ENCODE measurements at regions not wholly inside any gene's neighbourhood (a gene's known extent, or its start where the extent isn't known, plus 50 kb on each side); places are given as distances from the start of the nearest gene placed in this dataset.

DNA sequence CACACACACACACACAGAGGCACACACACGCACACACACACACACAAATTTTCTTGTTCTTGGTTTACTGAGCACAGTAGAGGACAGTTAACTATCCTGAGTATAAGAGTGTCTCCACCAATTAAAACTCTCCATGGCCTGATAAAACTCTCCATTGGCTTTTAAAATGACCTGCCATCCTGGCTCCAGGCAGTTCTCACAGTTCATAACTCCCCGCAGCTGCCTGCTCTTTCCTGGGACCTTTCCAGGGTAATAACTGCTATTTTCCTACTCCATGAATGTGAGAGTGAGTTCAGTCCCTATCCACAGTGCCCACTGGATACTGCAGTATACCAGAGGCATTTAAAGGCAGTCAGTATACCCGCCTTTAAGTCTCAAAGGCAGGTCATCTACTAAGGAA lies 351.5 kb downstream of the PLPP3 start:
- intact Hi-C loops (cut with DNase I; ENCODE audit: low total_unique reads): no loop called here
- Histone ChIP-seq H3K27me3 (replicated peaks in 1 of 7) (no peaks in the 10 kb centered on the region), H3K4me1 (no peaks in the 10 kb centered on the region), H3K36me3 (no peaks in the 10 kb centered on the region), H3K9me3 (no peaks in the 10 kb centered on the region), H3K4me3 (no peak overlapping the region), H3K27ac (no peak overlapping the region)
- no peak for DNase-seq
- WGBS, 5 donors: 66 to 94% (median 87%) methylated on average over 3 of the region's 3 CpGs
- TF ChIP-seq POLR2AphosphoS5 (IDR thresholded peaks at IDR 0.05): no peak
- TF ChIP-seq, protein P1, sequence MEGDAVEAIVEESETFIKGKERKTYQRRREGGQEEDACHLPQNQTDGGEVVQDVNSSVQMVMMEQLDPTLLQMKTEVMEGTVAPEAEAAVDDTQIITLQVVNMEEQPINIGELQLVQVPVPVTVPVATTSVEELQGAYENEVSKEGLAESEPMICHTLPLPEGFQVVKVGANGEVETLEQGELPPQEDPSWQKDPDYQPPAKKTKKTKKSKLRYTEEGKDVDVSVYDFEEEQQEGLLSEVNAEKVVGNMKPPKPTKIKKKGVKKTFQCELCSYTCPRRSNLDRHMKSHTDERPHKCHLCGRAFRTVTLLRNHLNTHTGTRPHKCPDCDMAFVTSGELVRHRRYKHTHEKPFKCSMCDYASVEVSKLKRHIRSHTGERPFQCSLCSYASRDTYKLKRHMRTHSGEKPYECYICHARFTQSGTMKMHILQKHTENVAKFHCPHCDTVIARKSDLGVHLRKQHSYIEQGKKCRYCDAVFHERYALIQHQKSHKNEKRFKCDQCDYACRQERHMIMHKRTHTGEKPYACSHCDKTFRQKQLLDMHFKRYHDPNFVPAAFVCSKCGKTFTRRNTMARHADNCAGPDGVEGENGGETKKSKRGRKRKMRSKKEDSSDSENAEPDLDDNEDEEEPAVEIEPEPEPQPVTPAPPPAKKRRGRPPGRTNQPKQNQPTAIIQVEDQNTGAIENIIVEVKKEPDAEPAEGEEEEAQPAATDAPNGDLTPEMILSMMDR (IDR thresholded peaks at IDR 0.05 in 8 of 11, conservative IDR thresholded peaks at IDR 0.05 in 3 of 11): no peak
- TF ChIP-seq POLR2A (IDR thresholded peaks at IDR 0.05): no peak

DNA sequence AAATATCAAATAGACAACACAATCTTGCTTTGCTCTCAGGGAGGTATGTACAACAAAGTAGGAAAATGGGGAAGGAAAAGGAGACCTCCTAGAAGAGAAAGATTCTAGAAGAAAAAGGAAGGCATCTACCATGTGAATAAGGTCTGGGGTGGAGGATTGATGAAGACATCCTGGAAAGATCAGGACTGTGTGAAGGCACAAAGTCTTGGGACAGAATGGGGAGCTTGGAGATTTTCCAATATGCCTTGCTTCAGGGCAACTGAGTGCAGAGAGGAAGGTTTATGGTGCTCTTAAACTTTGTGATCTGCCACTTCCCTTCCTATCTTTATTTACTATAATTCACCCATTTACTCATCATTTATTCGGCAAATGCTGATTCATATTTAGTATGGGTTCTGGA lies 352.0 kb downstream of the PLPP3 start:
- H3K27me3 ChIP-seq (replicated peaks in 1 of 7): no peaks in the 10 kb centered on the region
- no peak for DNase-seq
- TF ChIP-seq, protein P1 (IDR thresholded peaks at IDR 0.05 in 8 of 11, conservative IDR thresholded peaks at IDR 0.05 in 3 of 11): no peak
- no peaks in the 10 kb centered on the region for H3K36me3 ChIP-seq
- no peak overlapping the region for H3K4me3 ChIP-seq
- H3K9me3 ChIP-seq: no peaks in the 10 kb centered on the region
- H3K4me1 ChIP-seq: no peaks in the 10 kb centered on the region
- WGBS, 5 donors: 90 to 100% (median 96%) methylated on average over 1 of the region's 1 CpG
- H3K27ac ChIP-seq: no peak overlapping the region
- intact Hi-C loops (cut with DNase I; ENCODE audit: low total_unique reads): no loop called here

DNA sequence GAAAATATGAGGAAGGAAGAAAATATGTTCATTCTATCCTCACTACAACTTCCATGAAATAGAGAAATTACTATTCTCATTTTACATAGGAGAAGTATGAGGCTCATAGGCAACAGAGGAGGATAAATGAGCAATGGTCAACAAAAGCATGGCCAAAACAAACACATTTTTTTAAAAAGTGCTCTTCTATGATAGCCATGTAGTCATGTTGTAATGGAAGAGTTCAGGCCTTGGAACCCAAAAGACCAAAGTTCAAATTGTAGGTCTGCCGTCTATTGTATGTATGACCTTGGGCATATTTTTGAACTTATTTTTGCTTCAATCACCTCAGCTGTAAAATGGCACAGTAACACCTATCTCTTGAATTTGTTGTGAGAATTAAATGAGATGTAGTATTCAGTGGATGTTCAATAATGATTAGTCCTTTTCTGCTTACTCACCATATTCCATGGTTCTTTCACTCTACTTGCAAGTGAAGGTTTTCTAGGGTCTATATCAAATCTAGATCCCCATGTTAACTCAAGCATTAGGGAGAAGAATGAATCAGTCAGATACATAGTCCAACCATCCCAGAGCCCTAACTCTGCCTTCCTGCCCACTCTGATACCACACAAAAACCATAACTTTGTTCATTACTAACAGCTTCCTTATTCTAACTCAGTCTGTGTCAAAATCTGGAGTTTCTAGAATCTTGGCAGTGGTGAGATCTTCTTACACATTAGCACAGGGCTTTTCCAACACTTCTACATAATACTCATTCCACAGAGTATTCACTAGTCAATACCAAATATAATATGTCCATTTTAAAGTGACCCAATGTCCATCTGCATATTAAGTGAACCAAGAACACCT lies 353.2 kb downstream of the PLPP3 start:
- no peaks in the 10 kb centered on the region for H3K9me3 ChIP-seq
- H3K4me1 ChIP-seq: no peaks in the 10 kb centered on the region
- TF ChIP-seq POLR2AphosphoS5 (IDR thresholded peaks at IDR 0.05): no peak
- H3K27me3 ChIP-seq (replicated peaks in 1 of 7): no peaks in the 10 kb centered on the region
- no peak for DNase-seq
- no peaks in the 10 kb centered on the region for H3K36me3 ChIP-seq
- WGBS, 5 donors: 92 to 100% (median 97%) methylated on average over 1 of the region's 1 CpG
- H3K4me3 ChIP-seq: no peak overlapping the region
- intact Hi-C loops (cut with DNase I; ENCODE audit: low total_unique reads): no loop called here
- no peak overlapping the region for H3K27ac ChIP-seq

DNA sequence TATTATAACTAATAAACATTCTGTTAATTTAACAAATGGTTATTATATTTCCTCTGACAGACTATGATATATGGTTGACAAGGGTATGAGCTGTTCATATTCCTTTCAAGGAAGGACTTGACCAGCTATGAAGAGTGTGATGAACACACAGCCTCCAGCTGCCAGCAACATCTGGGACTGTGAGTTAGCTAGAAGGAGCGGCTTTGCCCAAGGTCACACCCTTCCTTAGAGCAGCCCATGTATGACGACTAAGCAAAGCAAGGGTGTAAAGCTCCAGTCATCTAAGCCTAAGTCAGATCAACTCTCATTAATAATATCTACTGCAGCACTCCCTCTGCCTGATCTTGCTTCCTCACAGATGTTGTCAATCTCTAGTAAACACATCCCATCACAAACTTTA lies 355.4 kb downstream of the PLPP3 start:
- no peaks in the 10 kb centered on the region for H3K4me1 ChIP-seq
- no peak overlapping the region for H3K4me3 ChIP-seq
- no peak overlapping the region for H3K27ac ChIP-seq
- H3K27me3 ChIP-seq (replicated peaks in 1 of 7): no peaks in the 10 kb centered on the region
- H3K9me3 ChIP-seq: no peaks in the 10 kb centered on the region
- WGBS, 5 donors: 74 to 100% (median 89%) methylated on average over 2 of the region's 2 CpGs
- H3K36me3 ChIP-seq: no peaks in the 10 kb centered on the region
- intact Hi-C loops (cut with DNase I; ENCODE audit: low total_unique reads): no loop called here
- no peak for DNase-seq
- no peak for TF ChIP-seq POLR2AphosphoS5 (IDR thresholded peaks at IDR 0.05)
- TF ChIP-seq, protein P1 (IDR thresholded peaks at IDR 0.05 in 8 of 11, conservative IDR thresholded peaks at IDR 0.05 in 3 of 11): no peak
- no peak for TF ChIP-seq POLR2A (IDR thresholded peaks at IDR 0.05)
